ENCODE measurements at regions not wholly inside any gene's neighbourhood (a gene's known extent, or its start where the extent isn't known, plus 50 kb on each side); places are given as distances from the start of the nearest gene placed in this dataset.

DNA sequence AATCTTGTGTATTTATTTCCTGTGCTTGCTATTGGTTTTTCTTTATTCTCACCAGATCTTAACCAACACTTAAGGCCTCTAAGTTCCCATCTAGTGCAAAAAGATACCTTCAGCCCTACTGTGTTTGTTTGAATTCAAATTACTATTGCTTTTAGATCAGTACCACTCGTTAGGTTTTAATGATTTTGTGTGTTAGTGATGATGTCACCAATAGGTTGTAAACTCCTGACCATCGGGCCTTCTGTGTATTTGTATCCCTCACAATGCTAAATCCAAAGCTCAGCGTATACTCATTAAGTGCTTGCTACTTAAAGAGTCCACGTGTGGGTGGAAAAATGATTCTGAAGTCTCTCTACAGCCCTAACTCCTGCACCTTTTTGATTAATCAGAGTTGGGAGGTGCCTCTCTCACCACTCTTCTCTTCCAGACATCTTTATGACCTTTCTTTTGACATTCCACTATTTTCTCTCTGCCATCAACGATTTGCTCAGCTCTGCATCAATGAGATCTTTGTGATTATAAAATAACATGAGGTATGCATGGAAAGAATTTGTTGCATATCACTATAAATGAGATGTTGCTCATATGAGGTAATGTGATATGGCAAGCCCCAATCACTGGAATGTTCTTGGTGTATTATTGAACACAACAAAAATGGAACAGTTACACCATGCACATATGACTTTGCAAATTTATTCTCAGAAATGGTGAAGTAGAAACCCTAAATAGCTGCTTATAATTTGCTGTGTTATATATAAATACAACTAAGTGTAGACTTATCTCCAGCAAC lies 55.1 kb upstream of the LAMA2 start:
- no peak for DNase-seq

DNA sequence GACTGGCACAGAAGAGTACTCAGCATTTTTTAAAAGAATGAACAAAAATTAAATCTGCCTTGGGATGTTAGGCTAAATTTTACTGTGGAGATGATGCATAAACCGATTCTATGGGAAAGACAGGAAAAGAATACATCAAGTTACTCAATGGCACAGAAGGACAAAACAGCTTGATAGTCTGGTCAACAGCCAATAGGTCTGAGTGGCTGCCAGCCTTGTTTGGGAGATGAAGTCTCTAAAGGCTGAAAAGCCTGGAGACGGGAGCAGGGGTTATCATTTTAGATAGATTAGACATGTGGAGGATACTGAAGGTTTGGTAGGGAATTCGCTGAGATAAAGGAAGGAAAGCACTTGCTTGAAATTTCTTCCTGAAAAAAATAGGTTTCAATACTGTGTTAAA lies 56.3 kb upstream of the LAMA2 start:
- no peak for DNase-seq

DNA sequence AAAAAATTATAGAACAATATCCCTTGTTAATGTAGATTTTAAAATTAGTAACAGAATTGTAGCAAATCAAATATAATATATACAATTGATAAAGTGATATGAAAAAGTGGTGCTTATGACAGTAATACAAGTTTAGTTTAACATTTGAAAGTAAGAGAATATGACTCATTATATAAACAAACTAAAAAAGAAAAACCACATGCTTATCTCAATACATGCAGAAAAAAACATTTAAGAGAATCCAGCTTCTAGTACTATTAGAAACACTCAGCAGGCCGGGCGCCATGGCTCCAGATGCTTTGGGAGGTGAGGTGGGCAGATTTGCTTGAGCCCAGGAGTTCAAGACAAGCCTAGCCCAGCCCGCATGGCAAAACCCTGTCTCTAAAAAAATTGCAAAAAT lies 60.7 kb upstream of the LAMA2 start:
- DNase-seq = no peak

DNA sequence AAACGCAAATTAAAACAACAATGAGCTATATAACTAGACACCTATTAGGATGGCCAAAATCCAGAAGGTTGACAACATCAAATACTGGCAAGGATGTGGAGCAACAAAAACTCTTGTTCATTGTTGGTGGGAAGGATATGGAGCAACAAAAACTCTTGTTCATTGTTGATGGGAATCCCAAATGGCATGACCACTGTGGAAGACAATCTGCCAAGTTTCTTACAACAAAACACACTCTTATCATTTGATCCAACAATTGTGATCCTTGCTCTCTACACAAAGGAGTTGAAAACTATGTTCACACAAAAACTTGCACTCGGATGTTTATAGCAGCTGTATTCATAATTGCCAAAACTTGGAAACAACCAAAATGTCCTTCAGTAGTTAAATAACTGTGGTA lies 61.8 kb upstream of the LAMA2 start:
- no peak for DNase-seq

DNA sequence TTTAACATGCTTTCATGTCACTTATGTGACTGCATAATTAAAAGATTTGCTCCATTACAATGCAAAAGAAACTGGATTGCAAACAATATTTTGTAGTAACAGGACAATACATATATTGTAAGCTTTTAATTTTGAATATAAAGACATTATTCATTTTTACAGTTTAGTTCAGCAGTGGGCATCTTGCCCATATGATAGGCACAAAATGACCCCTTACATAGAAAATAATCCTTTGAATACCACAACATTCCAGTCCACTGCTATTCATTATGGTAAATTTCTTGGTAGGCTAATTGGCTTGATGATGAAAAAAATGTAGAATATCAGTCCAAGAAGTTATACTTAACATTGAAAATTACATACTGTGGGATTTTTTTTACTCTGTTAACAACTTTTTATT lies 74.1 kb upstream of the LAMA2 start:
- DNase-seq = no peak

DNA sequence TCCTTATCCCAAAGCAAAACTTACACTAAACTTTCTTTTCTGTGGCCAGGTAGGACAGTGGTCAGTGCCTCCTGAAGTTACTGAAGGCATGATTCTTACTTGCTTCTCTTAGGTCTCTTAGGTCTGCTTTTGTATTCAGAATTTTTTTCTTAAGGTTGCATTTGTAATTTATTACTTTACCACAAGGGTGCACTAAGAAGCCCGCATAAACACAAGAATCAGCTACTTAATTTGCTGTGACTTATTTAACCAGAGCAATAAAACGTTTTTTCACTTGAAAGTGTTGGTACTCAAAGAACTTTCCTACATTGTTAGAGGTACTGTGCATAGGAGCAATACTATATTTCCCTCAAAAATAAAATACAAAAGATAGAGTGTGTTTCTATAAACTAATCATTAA lies 75.4 kb upstream of the LAMA2 start:
- no peak for DNase-seq

DNA sequence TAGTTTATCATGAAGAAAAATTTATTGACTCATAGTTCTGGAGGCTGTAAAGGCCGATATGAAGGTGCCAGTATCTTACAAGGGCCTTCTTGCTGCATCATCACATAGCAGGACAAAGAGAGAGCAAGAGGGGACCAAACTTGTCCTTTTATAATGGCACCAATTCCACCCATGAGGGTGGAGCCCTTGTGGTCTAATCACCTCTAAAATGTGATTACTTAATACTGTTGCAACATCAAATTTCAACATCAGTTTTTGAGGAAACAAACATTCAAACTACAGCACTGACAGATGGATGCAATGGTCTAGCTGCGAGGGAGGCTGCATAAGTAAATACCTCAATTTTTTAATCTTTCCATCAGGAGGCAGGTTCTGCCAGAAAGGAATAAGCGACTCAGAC lies 76.7 kb upstream of the LAMA2 start:
- DNase-seq = no peak

DNA sequence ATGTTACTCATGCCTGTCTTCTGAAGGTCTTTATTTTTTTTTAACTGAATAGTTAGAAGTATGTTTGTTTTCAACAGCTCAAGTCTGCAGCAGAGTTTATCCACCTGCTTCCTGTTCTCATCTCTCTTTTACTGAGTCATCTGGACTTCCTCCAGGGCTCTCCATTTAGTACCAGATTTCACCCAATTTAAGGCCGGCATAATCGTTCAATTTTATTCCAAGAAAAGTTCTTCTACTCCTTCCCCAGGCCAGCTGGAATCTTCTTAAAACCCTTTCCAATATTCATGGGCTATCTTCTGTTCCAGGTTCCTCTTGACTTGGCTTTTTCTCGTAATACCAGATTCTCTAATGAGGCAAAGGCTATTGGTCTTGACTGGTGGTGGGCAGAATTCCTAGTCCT lies 79.0 kb upstream of the LAMA2 start:
- DNase-seq = no peak

DNA sequence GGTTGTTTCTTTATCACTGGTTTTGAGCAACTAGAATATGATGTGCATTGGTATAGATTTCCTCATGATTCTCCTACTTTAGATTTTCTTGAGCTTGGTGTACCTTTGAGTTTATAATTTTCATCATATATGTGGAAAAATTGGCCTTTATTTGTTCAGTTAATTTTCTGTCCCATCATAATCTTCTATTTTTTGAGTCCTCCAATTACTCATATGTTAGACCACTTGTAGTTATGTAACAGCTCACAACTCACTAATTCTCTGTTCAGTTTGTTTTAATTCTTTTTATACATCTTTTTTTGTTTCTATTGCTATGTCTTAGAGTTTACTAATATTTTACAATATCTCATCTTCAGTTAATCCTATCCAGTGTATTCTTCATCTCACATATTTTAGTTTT lies 81.3 kb upstream of the LAMA2 start:
- no peak for DNase-seq

DNA sequence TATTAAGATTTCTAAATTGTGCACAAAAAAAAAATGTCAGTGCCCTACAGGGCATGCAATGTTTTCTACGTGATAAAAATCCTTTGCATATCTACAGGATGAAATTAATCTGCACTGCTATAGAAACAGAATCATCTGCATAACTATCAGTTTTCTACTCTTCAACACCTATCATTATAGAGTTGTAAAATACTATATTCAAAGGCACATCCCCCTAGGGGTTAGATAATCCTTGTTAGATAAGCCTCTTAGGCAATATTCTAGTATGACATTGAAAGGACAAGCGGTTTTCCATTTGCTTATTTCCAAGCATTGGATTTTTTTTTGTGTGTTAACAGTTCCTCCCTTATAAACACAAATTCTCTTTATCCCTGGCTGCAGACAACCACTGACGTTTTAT lies 98.7 kb upstream of the LAMA2 start:
- DNase-seq = no peak

DNA sequence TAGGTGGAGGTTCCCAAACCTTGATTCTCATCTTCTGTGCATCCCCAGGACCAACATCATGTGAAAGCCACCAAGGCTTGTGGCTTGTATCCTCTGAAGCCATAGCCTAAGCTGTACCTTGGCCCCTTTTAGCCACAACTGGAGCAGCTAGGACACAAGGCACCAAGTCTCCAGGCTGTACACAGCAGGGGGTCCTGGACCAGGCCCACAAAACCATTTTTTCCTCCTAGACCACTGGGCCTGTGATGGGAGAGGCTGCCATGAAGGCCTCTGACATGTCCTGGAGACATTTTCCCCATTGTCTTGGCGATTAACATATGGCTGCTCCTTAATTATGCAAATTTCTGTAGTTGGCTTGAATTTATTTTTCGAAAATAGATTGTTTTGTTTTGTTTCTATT lies 114.8 kb upstream of the LAMA2 start:
- DNase-seq = no peak

DNA sequence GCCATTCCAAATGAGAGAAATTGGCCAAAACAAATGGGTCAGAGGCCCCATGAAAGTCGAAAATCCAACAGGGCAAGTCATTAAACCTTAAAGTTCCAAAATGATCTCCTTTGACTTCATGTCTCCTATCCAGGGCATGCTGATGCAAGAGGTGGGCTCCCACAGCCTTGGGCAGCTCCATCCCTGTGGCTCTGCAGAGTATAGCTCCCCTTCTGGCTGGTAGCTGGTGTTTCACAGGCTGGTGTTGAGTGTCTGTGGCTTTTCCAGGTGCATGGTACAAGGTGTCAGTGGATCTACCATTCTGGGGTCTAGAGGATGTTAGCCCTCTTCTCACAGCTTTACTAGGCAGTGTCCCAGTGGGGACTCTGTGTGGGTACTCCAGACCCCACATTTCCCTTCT lies 115.2 kb upstream of the LAMA2 start:
- DNase-seq = no peak

DNA sequence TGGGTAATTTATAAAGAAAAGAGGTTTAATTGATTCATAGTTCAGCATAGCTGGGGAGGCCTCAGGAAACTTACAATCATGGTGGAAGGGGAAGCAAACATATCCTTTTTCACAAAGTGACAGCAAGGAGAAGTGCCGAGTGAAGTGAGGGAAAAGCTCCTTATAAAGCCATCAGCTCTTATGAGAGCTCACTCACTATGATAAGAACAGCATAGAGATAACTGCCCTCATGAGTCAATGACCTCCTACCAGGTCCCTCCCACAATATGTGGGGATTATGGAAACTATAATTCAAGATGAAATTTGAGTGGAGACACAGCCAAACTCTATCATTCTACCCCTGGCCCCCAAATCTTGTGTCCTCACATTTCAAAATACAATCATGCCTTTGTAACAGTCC lies 115.8 kb upstream of the LAMA2 start:
- no peak for DNase-seq

DNA sequence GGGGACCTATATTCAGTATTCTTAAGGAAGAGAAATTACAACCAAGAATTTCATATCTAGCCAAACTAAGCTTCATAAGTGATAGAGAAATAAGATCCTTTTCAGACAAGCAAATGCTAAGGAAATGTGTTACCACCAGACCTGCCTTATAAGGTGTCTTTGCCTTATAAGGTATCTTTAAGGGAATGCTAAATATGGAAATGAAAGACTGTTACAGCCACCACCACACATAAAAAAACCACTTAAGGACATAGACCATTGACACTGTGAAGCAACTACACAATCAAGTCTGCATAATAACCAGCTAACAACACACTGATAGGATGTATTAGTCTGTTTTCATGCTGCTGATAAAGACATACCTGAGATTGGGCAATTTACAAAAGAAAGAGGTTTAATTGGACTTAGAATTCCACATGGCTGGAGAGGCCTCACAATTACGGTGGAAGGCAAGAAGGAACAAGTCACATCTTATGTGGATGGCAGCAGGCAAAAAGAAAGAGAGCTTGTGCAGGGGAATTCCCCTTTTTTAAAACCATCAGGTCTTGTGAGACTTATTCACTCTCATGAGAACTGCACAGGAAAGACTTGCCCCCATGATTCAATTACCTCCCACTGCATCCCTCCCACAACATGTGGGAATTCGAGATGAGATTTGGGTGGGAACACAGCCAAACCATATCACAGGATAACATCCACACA lies 119.2 kb upstream of the LAMA2 start:
- no peak for DNase-seq

DNA sequence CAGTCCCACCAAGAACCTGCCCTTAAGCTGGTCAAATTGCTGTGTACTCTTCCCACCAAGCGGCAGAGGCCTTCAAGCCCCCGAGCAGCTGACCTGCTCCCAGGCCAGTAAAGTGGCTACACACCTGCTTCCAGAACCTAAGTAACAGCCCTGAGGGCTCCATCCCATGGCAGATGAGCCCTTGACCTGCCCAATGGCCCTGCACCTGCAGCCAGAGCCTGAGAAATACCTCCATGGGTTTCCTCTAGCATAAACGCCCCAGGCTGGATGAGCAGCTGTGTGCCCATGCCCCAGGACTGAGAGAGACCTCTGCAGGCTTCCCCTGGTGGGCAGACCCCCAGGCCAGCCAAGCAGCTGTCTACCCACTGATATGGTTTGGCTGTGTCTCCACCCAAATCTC lies 123.0 kb upstream of the LAMA2 start:
- no peak for DNase-seq

DNA sequence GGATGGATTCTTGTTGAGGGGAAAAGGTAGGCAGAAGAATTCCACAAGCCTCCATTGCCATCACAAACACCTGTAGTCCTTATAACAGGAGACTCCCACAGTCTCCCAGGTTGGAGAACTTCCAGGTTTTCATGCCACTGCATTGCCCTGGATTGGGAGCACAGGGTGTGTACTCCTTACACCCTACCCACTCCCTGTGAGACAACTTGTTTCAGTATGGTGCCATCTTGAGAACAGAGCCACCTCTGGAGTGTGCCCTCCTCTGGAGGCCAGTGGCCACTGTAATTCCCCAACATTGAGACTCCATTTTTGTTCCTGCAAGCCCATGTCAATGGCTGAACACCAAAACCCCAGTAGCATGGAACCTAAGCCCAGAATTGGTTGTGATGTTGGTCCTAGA lies 123.5 kb upstream of the LAMA2 start:
- no peak for DNase-seq

DNA sequence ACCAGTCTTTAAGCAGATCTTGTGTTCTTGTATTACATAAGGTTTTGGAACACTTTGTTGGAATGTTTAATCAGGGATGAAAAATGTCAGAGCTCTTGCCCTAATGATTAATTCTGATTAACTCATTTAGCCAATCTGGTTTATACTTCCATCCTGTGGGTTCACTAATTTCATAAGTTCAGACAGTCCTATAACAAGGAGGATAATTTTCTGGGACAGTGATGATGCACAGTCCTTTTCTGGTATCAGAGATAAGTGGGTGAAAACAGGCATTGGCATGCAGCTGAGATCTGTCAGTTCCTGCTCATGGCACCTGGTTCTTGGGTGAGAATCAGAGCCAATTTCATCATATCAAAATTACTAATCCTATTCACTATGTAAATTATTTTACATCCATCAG lies 125.0 kb upstream of the LAMA2 start:
- DNase-seq = no peak

DNA sequence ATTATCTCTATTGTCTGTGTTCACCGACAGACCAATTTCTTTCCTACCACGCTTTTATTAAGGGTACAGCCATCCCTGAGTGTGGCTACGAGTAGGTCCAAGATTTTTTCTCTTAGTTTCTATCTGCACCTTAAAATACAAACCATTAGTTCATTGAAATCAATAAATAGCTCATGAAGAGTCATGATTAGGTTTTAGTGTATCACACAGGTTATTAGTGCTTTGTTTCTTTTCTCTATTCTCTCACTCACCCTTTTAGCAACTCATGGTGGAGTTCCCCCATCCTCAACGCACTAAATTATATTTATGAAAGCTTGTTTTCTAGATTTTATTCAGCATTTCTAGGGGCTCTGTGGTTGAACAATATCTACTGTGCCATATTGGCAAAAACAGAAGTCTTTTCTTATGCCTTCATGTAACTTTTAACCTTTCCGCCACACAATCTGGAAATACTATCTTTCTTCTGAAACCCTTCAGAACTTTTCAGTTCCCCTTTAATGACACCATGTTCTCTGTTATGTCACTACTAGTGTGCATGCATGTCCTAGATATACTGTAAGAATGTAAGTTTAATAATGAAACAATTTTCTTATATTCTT lies 128.2 kb upstream of the LAMA2 start:
- no peak for DNase-seq

DNA sequence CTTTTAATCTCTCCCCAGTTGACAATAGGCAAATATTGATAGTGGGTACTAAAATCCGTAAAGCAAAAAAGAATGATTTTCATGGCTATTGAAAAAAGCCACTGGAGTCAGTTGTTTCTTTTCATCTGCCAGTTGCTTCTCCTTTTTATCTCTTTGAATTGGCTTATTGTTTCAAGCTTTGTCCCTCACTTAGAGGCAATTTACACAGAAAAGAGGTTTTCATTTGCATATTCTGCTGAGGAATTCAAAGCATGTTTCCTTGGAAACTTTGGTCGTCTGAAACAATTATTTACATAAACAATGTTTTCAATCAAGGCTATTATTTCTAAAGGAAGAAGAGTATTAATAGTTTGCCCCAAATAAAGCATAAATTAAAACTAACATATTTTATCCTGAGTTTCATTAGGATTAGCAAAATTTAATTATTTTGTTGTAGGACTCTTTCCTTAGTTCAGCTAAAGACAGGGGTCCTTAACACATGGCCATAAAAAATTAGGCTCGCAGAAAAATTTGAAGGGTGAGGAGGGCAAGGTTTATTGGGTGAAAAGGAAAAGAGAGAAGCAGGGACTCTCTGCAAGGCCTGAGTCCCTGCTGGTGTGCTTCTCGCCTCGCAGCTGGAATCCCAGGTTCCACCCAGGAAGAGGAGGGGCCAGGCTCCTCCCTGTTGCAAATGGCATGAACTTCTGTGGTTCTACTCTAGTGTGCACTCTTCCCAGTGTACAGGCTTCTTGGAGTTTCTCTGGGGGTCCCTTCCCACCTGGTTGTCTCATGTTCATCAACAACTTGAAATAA lies 138.8 kb upstream of the LAMA2 start:
- DNase-seq = no peak

DNA sequence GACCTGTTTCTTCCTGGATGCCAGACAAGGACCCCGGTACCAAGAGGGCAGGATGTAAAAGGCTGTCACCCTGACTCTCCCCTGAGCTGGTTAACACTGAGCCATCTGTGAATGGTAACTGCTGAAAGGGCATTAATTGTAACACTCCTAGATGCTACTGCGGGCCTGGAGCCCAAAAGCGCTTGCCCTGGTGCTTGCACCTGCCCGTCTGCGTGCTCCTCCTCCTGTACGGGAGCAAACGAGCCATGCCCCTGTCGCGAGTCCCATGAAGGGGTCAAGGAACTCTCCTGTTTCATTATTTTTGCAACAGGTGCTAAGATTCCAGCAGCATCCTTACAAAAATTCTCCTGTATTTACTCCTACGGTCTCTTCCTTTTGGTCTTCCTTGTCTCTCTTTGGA lies 140.0 kb upstream of the LAMA2 start:
- no peak for DNase-seq

DNA sequence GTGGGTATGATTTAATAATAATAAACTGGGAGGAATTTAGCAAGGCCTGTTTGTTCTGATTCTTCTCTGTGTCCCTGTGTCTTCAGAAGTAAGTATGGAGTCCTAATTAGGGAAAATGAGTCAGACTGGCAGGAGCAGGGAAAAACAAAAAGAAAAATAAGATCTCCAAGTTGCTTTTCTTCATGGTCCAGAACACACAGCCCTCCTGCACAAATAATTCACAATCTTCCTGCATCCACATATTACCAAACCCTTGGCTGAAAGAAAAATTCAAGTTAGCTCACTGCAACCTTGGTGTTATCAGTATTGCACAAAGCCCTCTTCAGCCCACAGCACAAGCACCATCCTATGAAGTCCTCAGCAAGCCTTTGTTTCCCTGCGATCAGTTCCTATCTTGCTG lies 142.0 kb upstream of the LAMA2 start:
- no peak for DNase-seq

DNA sequence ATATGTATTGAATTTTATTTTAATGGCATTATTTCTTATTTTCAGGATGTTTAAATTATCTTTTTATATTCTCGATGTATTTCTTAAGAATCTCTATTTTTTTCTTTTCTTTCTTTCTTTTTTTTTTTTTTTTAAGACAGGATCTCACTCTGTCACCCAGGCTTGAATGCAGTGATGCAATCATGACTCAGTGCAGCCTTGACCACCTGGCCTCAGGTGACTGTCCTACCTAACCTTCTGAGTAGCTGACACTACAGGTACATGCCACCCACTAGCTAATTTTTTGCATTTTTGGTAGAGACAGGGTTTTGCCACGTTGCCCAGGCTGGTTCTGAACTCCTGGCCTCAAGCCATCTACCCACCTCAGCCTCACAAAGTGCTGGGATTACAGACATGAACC lies 143.8 kb upstream of the LAMA2 start:
- DNase-seq = no peak

DNA sequence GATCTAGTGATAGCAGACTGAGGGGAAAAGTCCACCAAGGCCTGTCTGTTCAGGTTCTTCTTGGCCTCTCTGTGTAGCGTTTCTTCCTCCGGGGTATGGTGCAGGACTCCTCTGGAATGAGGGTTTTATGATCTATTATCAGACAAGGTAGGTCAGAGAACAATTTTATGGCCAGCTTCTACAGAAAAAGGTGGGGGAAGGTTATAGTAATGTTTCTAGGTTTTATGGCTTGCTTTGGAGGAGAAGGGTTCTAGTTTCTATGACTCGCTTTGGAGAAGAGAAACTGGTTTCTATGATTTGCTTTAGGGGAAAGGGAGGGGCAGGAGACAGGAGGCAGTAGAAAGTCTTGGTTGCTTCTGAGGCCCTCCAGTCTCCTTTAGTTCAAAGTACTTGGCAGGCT lies 144.8 kb upstream of the LAMA2 start:
- no peak for DNase-seq

DNA sequence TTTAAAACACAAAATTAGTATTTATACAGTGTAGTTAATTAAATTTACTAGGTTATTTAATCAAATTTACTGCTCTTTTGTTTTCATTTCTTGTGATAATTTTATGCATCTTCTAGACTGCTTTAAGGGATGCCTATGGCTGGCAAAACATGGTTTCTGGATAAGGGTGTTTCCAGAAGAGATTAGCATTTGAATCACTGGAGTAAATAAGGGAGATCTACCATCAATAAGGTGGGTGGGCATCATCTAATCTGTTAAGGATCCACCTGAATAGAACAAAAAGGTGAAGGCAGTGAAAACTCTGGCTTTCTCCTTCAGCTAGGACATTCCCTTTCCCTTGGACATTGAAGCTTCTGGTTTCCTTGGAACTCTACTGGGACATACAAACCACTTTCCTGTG lies 146.2 kb upstream of the LAMA2 start:
- DNase-seq = no peak
